ENCODE measurements at regions not wholly inside any gene's neighbourhood (a gene's known extent, or its start where the extent isn't known, plus 50 kb on each side); places are given as distances from the start of the nearest gene placed in this dataset.

GRCh38 chr13:91212231-91212630 is 135.3 kb upstream of the MIR17HG start:
- Histone ChIP-seq H3K36me3 (ENCODE audit: insufficient read depth, insufficient read length, low read length) (no peaks in the 10 kb centered on the region), H3K9ac (ENCODE audit: insufficient read length, low read depth) (no peak overlapping the region), H3K27me3 (ENCODE audit: insufficient read depth, insufficient read length) (peaks cover 39% of the 10 kb centered on the region), H3K4me1 (ENCODE audit: insufficient read depth, insufficient read length) (no peaks in the 10 kb centered on the region), H3K9me3 (ENCODE audit: insufficient read depth, low read length) (no peaks in the 10 kb centered on the region), H3K4me3 (ENCODE audit: insufficient read length, low read depth) (no peak overlapping the region)
- no peak for TF ChIP-seq YY1 (IDR thresholded peaks at IDR 0.05; ENCODE audit: insufficient read depth, insufficient read length)
- no peak for TF ChIP-seq SUZ12 (IDR thresholded peaks at IDR 0.05; ENCODE audit: extremely low read depth, insufficient read depth, insufficient read length)
- TF ChIP-seq ZNF274 (IDR thresholded peaks at IDR 0.05; ENCODE audit: low read depth, low read length) = no peak
- DNase-seq (ENCODE audit: low read depth, low spot score) = no peak

DNA sequence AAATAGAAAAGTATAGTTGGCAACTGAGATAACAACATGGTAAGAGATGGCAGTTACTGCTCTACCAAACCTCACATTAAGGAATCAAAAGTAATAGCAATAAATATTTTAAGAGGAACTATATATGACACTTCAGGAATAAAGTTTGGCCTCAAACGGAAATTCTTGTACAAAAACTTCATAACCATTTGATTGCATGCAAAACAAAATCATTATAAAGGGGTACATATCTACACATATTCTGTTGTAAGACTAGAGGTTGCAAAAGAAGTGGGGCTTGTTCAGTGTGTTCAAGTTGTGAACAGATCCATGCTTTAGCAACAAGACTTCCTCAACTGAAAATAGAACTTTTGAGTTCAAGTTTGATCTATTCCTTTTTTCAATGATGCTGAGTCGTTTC is 133.5 kb upstream of the MIR17HG start:
- no peak for DNase-seq (ENCODE audit: low read depth, low spot score)
- TF ChIP-seq SUZ12 (IDR thresholded peaks at IDR 0.05; ENCODE audit: extremely low read depth, insufficient read depth, insufficient read length) (no peak), YY1 (IDR thresholded peaks at IDR 0.05; ENCODE audit: insufficient read depth, insufficient read length) (no peak), ZNF274 (IDR thresholded peaks at IDR 0.05; ENCODE audit: low read depth, low read length) (no peak)

DNA sequence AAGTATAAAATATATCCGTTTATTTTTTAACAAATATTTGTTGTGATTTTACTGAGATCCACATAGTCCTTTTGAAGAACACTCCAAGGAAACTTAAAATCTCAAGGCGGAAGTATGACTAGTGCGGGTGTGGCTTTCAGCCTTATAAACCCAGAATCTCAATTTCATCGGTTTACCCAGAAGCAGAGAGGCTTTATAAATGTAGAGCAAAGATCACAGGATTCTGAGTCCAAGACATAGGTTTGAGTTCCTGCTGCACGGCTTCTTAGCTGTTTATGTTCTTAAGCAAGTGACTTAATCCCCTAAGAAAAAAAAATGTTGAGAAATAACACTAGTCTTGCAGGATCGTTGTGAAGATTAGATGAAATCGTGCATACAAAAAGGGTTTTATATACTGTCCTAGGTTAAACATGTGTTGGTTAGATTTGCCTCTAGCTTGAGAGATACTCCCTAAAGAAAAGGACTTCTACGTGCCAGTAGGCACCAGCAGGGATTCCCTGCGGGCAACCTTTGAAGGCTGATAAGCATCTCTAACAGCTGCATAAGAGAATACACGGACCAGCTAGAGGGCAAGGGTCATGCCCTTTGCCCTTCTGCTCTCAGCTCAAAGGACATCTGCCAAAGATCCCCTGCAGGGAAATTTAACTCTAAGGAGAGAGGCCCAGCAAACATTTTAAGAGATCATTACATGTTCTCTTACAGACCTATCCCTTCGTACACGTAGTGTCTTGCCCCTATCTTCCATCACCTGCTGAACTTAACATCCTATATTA is 130.4 kb upstream of the MIR17HG start:
- no peak for TF ChIP-seq YY1 (IDR thresholded peaks at IDR 0.05; ENCODE audit: insufficient read depth, insufficient read length)
- TF ChIP-seq SUZ12 (IDR thresholded peaks at IDR 0.05; ENCODE audit: extremely low read depth, insufficient read depth, insufficient read length) = no peak
- TF ChIP-seq ZNF274 (IDR thresholded peaks at IDR 0.05; ENCODE audit: low read depth, low read length) = no peak
- no peaks in the 10 kb centered on the region for H3K9me3 ChIP-seq (ENCODE audit: insufficient read depth, low read length)
- DNase-seq (ENCODE audit: low read depth, low spot score) = peak; percentile 25
- peaks cover 79% of the 10 kb centered on the region for H3K27me3 ChIP-seq (ENCODE audit: insufficient read depth, insufficient read length)
- no peaks in the 10 kb centered on the region for H3K36me3 ChIP-seq (ENCODE audit: insufficient read depth, insufficient read length, low read length)
- no peaks in the 10 kb centered on the region for H3K4me1 ChIP-seq (ENCODE audit: insufficient read depth, insufficient read length)
- H3K4me3 ChIP-seq (ENCODE audit: insufficient read length, low read depth) = no peak overlapping the region
- H3K9ac ChIP-seq (ENCODE audit: insufficient read length, low read depth) = no peak overlapping the region

More for the DNA sequence above, 133.5 kb upstream of the MIR17HG start:
- Histone ChIP-seq H3K4me3 (ENCODE audit: insufficient read length, low read depth) (no peak overlapping the region), H3K36me3 (ENCODE audit: insufficient read depth, insufficient read length, low read length) (no peaks in the 10 kb centered on the region), H3K9me3 (ENCODE audit: insufficient read depth, low read length) (no peaks in the 10 kb centered on the region), H3K9ac (ENCODE audit: insufficient read length, low read depth) (no peak overlapping the region), H3K4me1 (ENCODE audit: insufficient read depth, insufficient read length) (no peaks in the 10 kb centered on the region), H3K27me3 (ENCODE audit: insufficient read depth, insufficient read length) (peaks cover 52% of the 10 kb centered on the region)

- Histone ChIP-seq H3K36me3 (ENCODE audit: insufficient read depth, insufficient read length, low read length) (no peaks in the 10 kb centered on the region), H3K27me3 (ENCODE audit: insufficient read depth, insufficient read length) (peaks cover 91% of the 10 kb centered on the region), H3K4me1 (ENCODE audit: insufficient read depth, insufficient read length) (no peaks in the 10 kb centered on the region), H3K9me3 (ENCODE audit: insufficient read depth, low read length) (no peaks in the 10 kb centered on the region), H3K9ac (ENCODE audit: insufficient read length, low read depth) (no peak overlapping the region), H3K4me3 (ENCODE audit: insufficient read length, low read depth) (no peak overlapping the region)
- TF ChIP-seq YY1 (IDR thresholded peaks at IDR 0.05; ENCODE audit: insufficient read depth, insufficient read length) (no peak), ZNF274 (IDR thresholded peaks at IDR 0.05; ENCODE audit: low read depth, low read length) (no peak), SUZ12 (IDR thresholded peaks at IDR 0.05; ENCODE audit: extremely low read depth, insufficient read depth, insufficient read length) (no peak)
- no peak for DNase-seq (ENCODE audit: low read depth, low spot score)
Observed at GRCh38 chr13:91219201-91219600, 128.3 kb upstream of the MIR17HG start.

DNA sequence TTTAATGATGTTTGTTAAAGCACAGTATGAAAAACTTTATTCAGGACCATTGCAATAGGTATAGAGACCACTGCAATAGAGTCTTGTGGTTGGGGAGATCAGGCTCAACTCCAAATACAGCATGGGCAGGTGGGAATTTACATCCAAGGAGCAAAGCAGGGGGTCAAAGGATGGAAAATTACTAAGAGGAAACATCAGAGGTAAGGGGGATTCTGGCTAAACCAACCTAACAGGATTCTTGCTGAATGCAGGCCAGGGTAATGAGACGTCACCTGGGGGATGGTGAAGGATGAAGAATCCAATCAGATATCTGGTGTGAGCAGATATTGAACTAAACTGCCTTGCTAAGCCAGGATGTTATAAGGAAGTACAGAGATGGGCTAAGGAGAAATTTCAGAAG is 126.6 kb upstream of the MIR17HG start:
- TF ChIP-seq SUZ12 (IDR thresholded peaks at IDR 0.05; ENCODE audit: extremely low read depth, insufficient read depth, insufficient read length) (no peak), ZNF274 (IDR thresholded peaks at IDR 0.05; ENCODE audit: low read depth, low read length) (no peak), YY1 (IDR thresholded peaks at IDR 0.05; ENCODE audit: insufficient read depth, insufficient read length) (no peak)

GRCh38 chr13:91228108-91228507 is 119.4 kb upstream of the MIR17HG start:
- TF ChIP-seq ZNF274 (IDR thresholded peaks at IDR 0.05; ENCODE audit: low read depth, low read length) (no peak), YY1 (IDR thresholded peaks at IDR 0.05; ENCODE audit: insufficient read depth, insufficient read length) (no peak), SUZ12 (IDR thresholded peaks at IDR 0.05; ENCODE audit: extremely low read depth, insufficient read depth, insufficient read length) (no peak)
- Histone ChIP-seq H3K4me1 (ENCODE audit: insufficient read depth, insufficient read length) (no peaks in the 10 kb centered on the region), H3K4me3 (ENCODE audit: insufficient read length, low read depth) (no peak overlapping the region), H3K9me3 (ENCODE audit: insufficient read depth, low read length) (no peaks in the 10 kb centered on the region), H3K9ac (ENCODE audit: insufficient read length, low read depth) (no peak overlapping the region), H3K27me3 (ENCODE audit: insufficient read depth, insufficient read length) (peaks cover 28% of the 10 kb centered on the region), H3K36me3 (ENCODE audit: insufficient read depth, insufficient read length, low read length) (no peaks in the 10 kb centered on the region)
- no peak for DNase-seq (ENCODE audit: low read depth, low spot score)

More for the DNA sequence above, 126.6 kb upstream of the MIR17HG start:
- peaks cover 88% of the 10 kb centered on the region for H3K27me3 ChIP-seq (ENCODE audit: insufficient read depth, insufficient read length)
- H3K9me3 ChIP-seq (ENCODE audit: insufficient read depth, low read length) = no peaks in the 10 kb centered on the region
- no peak overlapping the region for H3K9ac ChIP-seq (ENCODE audit: insufficient read length, low read depth)
- no peak for DNase-seq (ENCODE audit: low read depth, low spot score)
- no peak overlapping the region for H3K4me3 ChIP-seq (ENCODE audit: insufficient read length, low read depth)
- no peaks in the 10 kb centered on the region for H3K4me1 ChIP-seq (ENCODE audit: insufficient read depth, insufficient read length)
- H3K36me3 ChIP-seq (ENCODE audit: insufficient read depth, insufficient read length, low read length) = no peaks in the 10 kb centered on the region

DNA sequence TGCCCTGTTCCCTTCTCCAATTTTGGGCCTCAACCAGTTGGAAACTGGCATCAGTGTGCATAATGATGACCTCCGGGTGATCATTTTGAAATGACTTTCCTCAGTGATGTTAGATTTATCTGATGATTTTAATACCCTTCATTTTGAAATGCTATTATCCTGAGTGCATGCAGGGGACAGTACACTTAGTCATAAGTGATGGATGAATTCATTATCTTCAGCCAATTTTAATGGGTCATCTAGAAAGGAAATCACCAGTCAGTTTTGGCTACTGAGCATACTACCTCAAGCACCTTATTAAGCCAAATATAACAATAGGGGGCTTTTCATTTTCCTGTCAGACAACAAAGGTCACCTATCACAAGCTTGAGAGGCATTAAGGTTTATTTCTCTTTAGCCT is 118.5 kb upstream of the MIR17HG start:
- DNase-seq (ENCODE audit: low read depth, low spot score) = no peak

More for the DNA sequence above, 118.5 kb upstream of the MIR17HG start:
- Histone ChIP-seq H3K4me1 (ENCODE audit: insufficient read depth, insufficient read length) (no peaks in the 10 kb centered on the region), H3K4me3 (ENCODE audit: insufficient read length, low read depth) (no peak overlapping the region), H3K36me3 (ENCODE audit: insufficient read depth, insufficient read length, low read length) (no peaks in the 10 kb centered on the region), H3K27me3 (ENCODE audit: insufficient read depth, insufficient read length) (peaks cover 19% of the 10 kb centered on the region), H3K9ac (ENCODE audit: insufficient read length, low read depth) (no peak overlapping the region), H3K9me3 (ENCODE audit: insufficient read depth, low read length) (no peaks in the 10 kb centered on the region)
- no peak for TF ChIP-seq ZNF274 (IDR thresholded peaks at IDR 0.05; ENCODE audit: low read depth, low read length)
- TF ChIP-seq YY1 (IDR thresholded peaks at IDR 0.05; ENCODE audit: insufficient read depth, insufficient read length) = no peak
- no peak for TF ChIP-seq SUZ12 (IDR thresholded peaks at IDR 0.05; ENCODE audit: extremely low read depth, insufficient read depth, insufficient read length)
